HG03442 (cell line): ENCODE measurements at regions not wholly inside any gene's neighbourhood (a gene's known extent, or its start where the extent isn't known, plus 50 kb on each side); places are given as distances from the start of the nearest gene placed in this dataset.

Source experiments
- ATAC-seq: cut with Tn5 transposase; IDR thresholded peaks from one replicate; pipeline ENCODE4 v1.9.1; 2021; ENCODE audit warnings: mild to moderate bottlenecking, moderate library complexity; ENCODE audit not compliant: unreplicated experiment

- ATAC-seq, result no peak
Measured at GRCh38 chr4:11628093-11628725, 199.5 kb upstream of the HS3ST1 start.

- ATAC-seq, result no peak
Measured at GRCh38 chr4:11626066-11626465, 197.4 kb upstream of the HS3ST1 start.

- no peak for ATAC-seq
Measured at GRCh38 chr4:11625211-11625610, 196.5 kb upstream of the HS3ST1 start.

GRCh38 chr4:11624370-11624769, 195.7 kb upstream of the HS3ST1 start:
- no peak for ATAC-seq

- no peak for ATAC-seq
Measured at GRCh38 chr4:11623726-11624037, 195.0 kb upstream of the HS3ST1 start.

GRCh38 chr4:11622961-11623725, 194.4 kb upstream of the HS3ST1 start:
- no peak for ATAC-seq

GRCh38 chr4:11620861-11621260, 192.2 kb upstream of the HS3ST1 start:
- no peak for ATAC-seq

- no peak for ATAC-seq
Measured at GRCh38 chr4:11618666-11619282, 190.1 kb upstream of the HS3ST1 start.

GRCh38 chr4:11616856-11617255, 188.2 kb upstream of the HS3ST1 start:
- no peak for ATAC-seq

GRCh38 chr4:11615601-11616000, 186.9 kb upstream of the HS3ST1 start:
- ATAC-seq, result no peak

- ATAC-seq, result no peak
Measured at GRCh38 chr4:11614426-11614825, 185.7 kb upstream of the HS3ST1 start.

GRCh38 chr4:11611868-11612267, 183.2 kb upstream of the HS3ST1 start:
- no peak for ATAC-seq

GRCh38 chr4:11609751-11610150, 181.1 kb upstream of the HS3ST1 start:
- no peak for ATAC-seq

GRCh38 chr4:11608992-11609391, 180.3 kb upstream of the HS3ST1 start:
- ATAC-seq, result no peak

- ATAC-seq, result no peak
Measured at GRCh38 chr4:11606078-11606477, 177.4 kb upstream of the HS3ST1 start.

- ATAC-seq, result no peak
Measured at GRCh38 chr4:11605597-11605996, 176.9 kb upstream of the HS3ST1 start.

- no peak for ATAC-seq
Measured at GRCh38 chr4:11604821-11605220, 176.1 kb upstream of the HS3ST1 start.

GRCh38 chr4:11603591-11604194, 175.0 kb upstream of the HS3ST1 start:
- ATAC-seq, result no peak

- no peak for ATAC-seq
Measured at GRCh38 chr4:11602606-11603340, 174.1 kb upstream of the HS3ST1 start.

- no peak for ATAC-seq
Measured at GRCh38 chr4:11599064-11599463, 170.4 kb upstream of the HS3ST1 start.

GRCh38 chr4:11598591-11598990, 169.9 kb upstream of the HS3ST1 start:
- no peak for ATAC-seq
